Peyer's patch (tissue), 4 donors: ENCODE measurements at regions not wholly inside any gene's neighbourhood (a gene's known extent, or its start where the extent isn't known, plus 50 kb on each side); places are given as distances from the start of the nearest gene placed in this dataset.

ENCODE experiments used
- DNase-seq, 3 donors: peaks; one replicate each; pipeline ENCODE4 v3.0.0-alpha.2; 2017 to 2019
- H3K27ac ChIP-seq, 4 donors: fragments of 200-600 bp; sonication (generic); one replicate each; pipeline ENCODE4 v1.5.1; 2016 to 2019
- H3K27me3 ChIP-seq, 2 donors: fragments of 200-600 bp; sonication (generic); one replicate each; pipeline ENCODE4 v1.5.1; 2019
- H3K36me3 ChIP-seq, 3 donors: fragments of 200-600 bp; sonication (generic); one replicate each; pipeline ENCODE4 v1.5.1; 2016 to 2019
- H3K4me1 ChIP-seq, 4 donors: fragments of 200-600 bp; sonication (generic); one replicate each; pipeline ENCODE4 v1.5.1; 2016 to 2019
- H3K4me3 ChIP-seq, 4 donors: fragments of 200-600 bp; sonication (generic); 1 replicate in 3 of 4; 2 replicates in 1 of 4; pipeline ENCODE4 v1.5.1; 2016 to 2019; ENCODE audit warnings: mild to moderate bottlenecking in 1 of 4
- H3K9me3 ChIP-seq, 4 donors: fragments of 200-600 bp; sonication (generic); one replicate each; pipeline ENCODE4 v1.5.1; 2016 to 2019; ENCODE audit warnings: mild to moderate bottlenecking in 1 of 4
- POLR2A ChIP-seq, 2 donors: fragments of 450-650 bp; IDR thresholded peaks; one replicate each; pipeline ENCODE4 v1.5.1; 2017; ENCODE audit warnings: antibody characterized with exemption in 2 of 2, mild to moderate bottlenecking in 2 of 2, moderate library complexity in 2 of 2
- TF ChIP-seq, protein P1 (sequence below), 6 experiments: fragments of 450-650 bp in 4 of 6; fragments of 200-600 bp in 2 of 6; sonication (generic) in 1 of 6; IDR thresholded peaks; one replicate each; pipeline ENCODE4 v1.5.1; 2017 to 2019; ENCODE audit warnings: antibody characterized with exemption in 6 of 6, mild to moderate bottlenecking in 3 of 6, moderate library complexity in 1 of 6

DNA sequence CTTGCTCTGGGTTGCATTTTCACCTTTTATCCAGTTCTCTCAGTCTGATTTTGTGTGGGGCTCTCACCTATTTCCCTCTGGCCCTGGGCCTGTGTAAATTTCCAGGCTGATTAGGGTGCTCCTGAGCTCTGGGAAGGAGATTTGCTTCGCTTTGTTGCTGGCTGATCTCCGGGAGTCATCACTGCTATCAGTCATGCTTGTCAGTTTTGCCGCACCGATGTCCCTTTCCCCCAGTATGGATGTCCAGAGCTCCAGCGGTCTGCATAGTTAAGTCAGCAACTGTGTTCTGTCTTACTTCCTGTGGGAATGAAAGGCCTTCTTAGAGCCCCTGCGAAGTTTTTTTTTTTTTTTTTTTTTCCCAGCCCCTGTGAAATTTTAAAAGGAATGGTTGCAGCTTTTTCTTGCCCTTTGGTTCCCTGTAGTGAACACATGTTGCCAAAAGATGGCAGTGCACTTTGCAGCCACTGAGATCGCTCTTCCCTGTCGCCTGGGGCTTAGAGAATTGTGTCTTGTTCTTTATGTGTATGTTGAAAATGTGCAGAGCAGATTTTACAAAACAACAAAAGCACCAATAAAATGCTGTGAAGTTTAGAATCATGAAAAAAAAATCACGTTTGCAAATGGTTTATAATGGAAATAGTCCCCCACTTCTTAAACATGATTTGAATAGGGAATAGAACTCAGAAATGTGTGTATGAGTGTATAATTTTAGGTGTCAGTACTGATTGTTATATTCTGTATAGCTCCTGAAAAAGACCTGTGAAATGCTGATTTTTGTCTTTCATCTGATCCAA, 109.1 kb upstream of the SLC4A4 start:
- Histone ChIP-seq H3K27ac (peak overlapping the region in 1 of 4 donors; percentile 63), H3K36me3 (no peaks in the 10 kb centered on the region), H3K4me1 (peaks cover 0 to 26% (median 0%) of the 10 kb centered on the region in 4 donors), H3K9me3 (no peaks in the 10 kb centered on the region), H3K27me3 (no peaks in the 10 kb centered on the region), H3K4me3 (peak overlapping the region in 1 of 4 donors; percentile 11)
- TF ChIP-seq, protein P1, sequence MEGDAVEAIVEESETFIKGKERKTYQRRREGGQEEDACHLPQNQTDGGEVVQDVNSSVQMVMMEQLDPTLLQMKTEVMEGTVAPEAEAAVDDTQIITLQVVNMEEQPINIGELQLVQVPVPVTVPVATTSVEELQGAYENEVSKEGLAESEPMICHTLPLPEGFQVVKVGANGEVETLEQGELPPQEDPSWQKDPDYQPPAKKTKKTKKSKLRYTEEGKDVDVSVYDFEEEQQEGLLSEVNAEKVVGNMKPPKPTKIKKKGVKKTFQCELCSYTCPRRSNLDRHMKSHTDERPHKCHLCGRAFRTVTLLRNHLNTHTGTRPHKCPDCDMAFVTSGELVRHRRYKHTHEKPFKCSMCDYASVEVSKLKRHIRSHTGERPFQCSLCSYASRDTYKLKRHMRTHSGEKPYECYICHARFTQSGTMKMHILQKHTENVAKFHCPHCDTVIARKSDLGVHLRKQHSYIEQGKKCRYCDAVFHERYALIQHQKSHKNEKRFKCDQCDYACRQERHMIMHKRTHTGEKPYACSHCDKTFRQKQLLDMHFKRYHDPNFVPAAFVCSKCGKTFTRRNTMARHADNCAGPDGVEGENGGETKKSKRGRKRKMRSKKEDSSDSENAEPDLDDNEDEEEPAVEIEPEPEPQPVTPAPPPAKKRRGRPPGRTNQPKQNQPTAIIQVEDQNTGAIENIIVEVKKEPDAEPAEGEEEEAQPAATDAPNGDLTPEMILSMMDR (IDR thresholded peaks at IDR 0.05) = peak in 4 of 6 experiments; percentile 48 to 81 (median 72)
- TF ChIP-seq POLR2A (IDR thresholded peaks at IDR 0.05) = no peak
- DNase-seq = peak in 1 of 3 donors; percentile 51

DNA sequence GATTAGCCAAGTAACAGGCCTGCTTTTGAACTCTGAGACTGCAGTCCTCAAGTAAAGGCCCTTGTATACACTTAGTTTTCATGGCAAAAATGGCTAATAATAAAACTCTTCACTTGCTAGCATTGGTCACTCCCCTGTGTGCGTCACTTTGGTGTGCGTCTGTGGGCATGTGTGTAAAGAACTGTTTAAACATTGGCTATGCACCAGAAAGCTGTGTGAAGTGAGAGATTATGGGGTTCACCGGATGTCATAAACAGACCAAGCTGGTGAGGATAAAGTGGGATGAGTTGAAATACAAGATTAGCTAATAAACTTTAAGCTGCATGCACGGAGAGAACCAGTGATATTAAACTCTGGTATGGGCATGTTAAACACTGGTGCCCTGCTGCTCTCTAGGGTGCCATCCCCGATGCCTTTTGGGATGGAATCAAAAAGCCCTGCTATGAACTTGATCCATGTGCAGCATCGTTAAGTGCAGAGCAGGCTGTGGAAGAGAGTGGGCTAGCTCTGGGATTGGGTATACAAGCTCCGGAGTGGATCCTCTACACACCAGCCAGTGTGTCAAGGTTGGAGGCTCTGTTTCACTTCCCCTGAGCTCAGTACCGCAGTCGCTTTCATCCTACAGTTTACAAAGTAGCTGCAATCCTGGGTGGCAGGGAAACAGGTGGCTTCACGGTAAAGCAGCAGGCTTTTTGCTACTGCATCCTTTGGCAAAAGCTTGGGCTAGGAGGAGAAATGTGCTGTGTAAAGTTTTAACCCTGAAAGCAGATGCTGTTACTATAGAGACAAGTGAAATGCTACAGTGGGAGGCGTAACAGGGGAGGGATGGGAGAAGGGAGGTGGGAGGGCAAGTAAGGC, 108.3 kb upstream of the SLC4A4 start:
- peak in 1 of 3 donors; percentile 49 for DNase-seq
- Histone ChIP-seq H3K27me3 (no peaks in the 10 kb centered on the region), H3K4me3 (peak overlapping the region in 1 of 4 donors; percentile 17), H3K27ac (peak overlapping the region in 2 of 4 donors; percentile 59 to 63), H3K36me3 (no peaks in the 10 kb centered on the region), H3K9me3 (no peaks in the 10 kb centered on the region), H3K4me1 (peaks cover 0 to 26% (median 0%) of the 10 kb centered on the region in 4 donors)
- TF ChIP-seq, protein P1 (IDR thresholded peaks at IDR 0.05) = no peak
- TF ChIP-seq POLR2A (IDR thresholded peaks at IDR 0.05) = no peak

DNA sequence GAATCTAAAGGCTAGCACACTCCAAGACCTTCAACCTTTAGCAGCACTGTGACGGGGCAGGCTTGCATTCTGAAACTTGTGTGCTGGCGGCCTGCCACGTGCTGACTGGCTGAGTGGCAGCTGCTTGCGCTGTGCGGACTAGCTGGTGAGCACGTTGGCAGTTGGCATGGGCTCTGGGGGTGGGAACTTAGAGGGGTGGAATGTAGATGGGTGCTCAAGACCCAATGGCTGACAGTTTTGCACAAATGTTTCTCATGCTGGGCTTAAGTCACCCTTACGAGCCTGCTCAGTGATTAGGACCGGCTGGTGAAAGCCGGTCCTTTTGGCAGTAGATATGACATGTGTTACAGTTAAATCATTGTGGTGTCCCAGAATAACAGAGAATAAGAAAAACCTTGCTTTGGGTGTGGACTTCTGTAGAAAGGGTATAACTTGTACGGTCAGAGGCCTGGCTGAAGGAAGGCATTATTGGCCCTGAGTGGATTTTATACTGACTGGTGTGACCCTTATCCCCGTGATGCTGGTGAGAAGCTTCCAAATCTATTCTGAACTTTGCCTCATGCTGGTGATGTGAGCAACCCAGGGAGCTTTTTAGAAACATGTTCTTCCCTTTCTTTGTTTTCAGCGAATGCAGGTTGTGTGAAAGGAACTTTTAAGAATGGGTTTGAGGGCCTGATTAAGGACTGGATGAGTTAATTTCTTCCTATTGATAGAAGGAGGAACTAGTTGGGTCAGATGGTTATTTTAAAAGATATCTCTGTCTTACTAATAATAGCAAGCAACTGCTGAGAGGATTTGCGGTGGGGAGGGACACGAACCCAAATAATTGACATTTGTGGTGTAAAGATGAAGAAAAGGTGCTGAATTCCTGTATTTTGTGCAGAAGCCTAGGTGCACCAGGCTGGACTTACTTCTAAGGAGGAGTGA, 107.4 kb upstream of the SLC4A4 start:
- peak in 2 of 3 donors; percentile 87 to 88 for DNase-seq
- Histone ChIP-seq H3K27me3 (no peaks in the 10 kb centered on the region), H3K4me1 (peaks cover 0 to 26% (median 0%) of the 10 kb centered on the region in 4 donors), H3K9me3 (no peaks in the 10 kb centered on the region), H3K27ac (peak overlapping the region in 2 of 4 donors; percentile 59 to 63), H3K4me3 (peak overlapping the region in 1 of 4 donors; percentile 17), H3K36me3 (no peaks in the 10 kb centered on the region)
- TF ChIP-seq, protein P1 (IDR thresholded peaks at IDR 0.05) = no peak
- TF ChIP-seq POLR2A (IDR thresholded peaks at IDR 0.05) = no peak

DNA sequence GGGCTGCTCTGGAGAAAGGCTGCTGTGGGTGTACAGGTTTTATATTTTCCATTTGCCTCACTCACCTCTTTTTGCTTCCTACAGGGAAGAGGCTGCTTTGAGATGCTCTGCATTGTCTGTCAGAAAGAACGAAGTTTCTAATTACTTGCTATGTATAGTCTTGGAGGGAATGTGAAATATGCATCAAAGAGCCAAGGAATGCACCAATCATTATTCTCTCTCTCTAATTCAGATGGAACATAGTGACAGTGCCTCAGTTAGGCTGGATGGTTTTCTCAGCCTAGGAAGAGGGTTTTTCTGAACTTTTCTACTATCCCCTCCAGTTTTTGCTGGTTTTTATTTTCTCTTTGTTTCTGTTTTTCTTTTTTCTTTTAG, 106.8 kb upstream of the SLC4A4 start:
- H3K9me3 ChIP-seq = no peaks in the 10 kb centered on the region
- no peaks in the 10 kb centered on the region for H3K27me3 ChIP-seq
- H3K36me3 ChIP-seq = no peaks in the 10 kb centered on the region
- no peak overlapping the region for H3K27ac ChIP-seq
- DNase-seq = no peak
- TF ChIP-seq POLR2A (IDR thresholded peaks at IDR 0.05) = no peak
- TF ChIP-seq, protein P1 (IDR thresholded peaks at IDR 0.05) = no peak
- peaks cover 0 to 26% (median 0%) of the 10 kb centered on the region in 4 donors for H3K4me1 ChIP-seq
- H3K4me3 ChIP-seq = no peak overlapping the region

DNA sequence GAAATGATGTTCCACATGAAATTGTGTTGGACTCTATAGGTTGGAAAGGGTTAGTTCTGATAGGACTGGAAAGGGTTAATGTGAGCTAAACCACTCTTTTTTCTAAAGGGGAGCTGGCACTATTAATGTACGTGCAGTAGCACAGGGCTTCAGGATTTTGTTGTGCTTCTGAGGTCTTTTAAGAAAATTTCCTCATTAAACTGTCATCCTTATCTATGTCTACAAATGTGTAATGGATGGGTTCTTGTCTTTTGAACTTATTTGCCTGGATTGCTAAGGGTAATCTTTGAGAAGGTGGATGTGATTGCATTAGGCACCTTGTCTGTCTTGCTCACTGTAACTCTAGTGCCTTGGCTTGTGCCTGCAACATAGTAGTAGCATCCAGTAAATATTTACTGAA, 106.0 kb upstream of the SLC4A4 start:
- H3K36me3 ChIP-seq = no peaks in the 10 kb centered on the region
- DNase-seq = no peak
- no peak overlapping the region for H3K4me3 ChIP-seq
- peaks cover 0 to 26% (median 0%) of the 10 kb centered on the region in 4 donors for H3K4me1 ChIP-seq
- H3K27ac ChIP-seq = no peak overlapping the region
- no peaks in the 10 kb centered on the region for H3K9me3 ChIP-seq
- no peaks in the 10 kb centered on the region for H3K27me3 ChIP-seq
- TF ChIP-seq, protein P1 (IDR thresholded peaks at IDR 0.05) = no peak
- no peak for TF ChIP-seq POLR2A (IDR thresholded peaks at IDR 0.05)
